GM10248 (cell line): ENCODE measurements at regions not wholly inside any gene's neighbourhood (a gene's known extent, or its start where the extent isn't known, plus 50 kb on each side); places are given as distances from the start of the nearest gene placed in this dataset.
A peak's percentile ranks its signal among the peaks of the same experiment; 100 is the strongest.

Experiments
- CTCF ChIA-PET: fragments of 300-600 bp; sonication (Branson Sonifier 250); formaldehyde crosslinking; extraction: SDS; loops from one replicate; lab custom pipeline; 2021; ENCODE audit warnings: antibody characterized with exemption; lab: Yijun Ruan, JAX
- POLR2A ChIA-PET: fragments of 350-650 bp; sonication (Branson Sonifier 250); formaldehyde crosslinking; extraction: SDS; loops from one replicate; lab custom pipeline; 2020; ENCODE audit warnings: antibody characterized with exemption; lab: Yijun Ruan, JAX
- DNase-seq: peaks from one replicate; pipeline ENCODE4 v3.0.0; 2012; ENCODE audit errors: extremely low spot score
- TF ChIP-seq, protein P1 (sequence below): IDR thresholded peaks from 2 replicates; pipeline ENCODE4 v1.5.1; 2012; ENCODE audit warnings: mild to moderate bottlenecking, low read depth; ENCODE audit errors: extremely low read depth, missing control alignments, control extremely low read depth

- DNase-seq, result no peak
- ChIA-PET POLR2A (no interaction called here), CTCF (interaction anchor here (0.8 to 2.5 kb wide), 3 partner anchors 11 to 55 kb away, joined by 3 to 16 read pairs (median 3); no protein-coding TSS in a partner anchor)
- TF ChIP-seq, protein P1, sequence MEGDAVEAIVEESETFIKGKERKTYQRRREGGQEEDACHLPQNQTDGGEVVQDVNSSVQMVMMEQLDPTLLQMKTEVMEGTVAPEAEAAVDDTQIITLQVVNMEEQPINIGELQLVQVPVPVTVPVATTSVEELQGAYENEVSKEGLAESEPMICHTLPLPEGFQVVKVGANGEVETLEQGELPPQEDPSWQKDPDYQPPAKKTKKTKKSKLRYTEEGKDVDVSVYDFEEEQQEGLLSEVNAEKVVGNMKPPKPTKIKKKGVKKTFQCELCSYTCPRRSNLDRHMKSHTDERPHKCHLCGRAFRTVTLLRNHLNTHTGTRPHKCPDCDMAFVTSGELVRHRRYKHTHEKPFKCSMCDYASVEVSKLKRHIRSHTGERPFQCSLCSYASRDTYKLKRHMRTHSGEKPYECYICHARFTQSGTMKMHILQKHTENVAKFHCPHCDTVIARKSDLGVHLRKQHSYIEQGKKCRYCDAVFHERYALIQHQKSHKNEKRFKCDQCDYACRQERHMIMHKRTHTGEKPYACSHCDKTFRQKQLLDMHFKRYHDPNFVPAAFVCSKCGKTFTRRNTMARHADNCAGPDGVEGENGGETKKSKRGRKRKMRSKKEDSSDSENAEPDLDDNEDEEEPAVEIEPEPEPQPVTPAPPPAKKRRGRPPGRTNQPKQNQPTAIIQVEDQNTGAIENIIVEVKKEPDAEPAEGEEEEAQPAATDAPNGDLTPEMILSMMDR, result no peak
These were observed 260.9 kb downstream of the LPIN1 start for GRCh38 chr2:12007282-12007681.

DNA sequence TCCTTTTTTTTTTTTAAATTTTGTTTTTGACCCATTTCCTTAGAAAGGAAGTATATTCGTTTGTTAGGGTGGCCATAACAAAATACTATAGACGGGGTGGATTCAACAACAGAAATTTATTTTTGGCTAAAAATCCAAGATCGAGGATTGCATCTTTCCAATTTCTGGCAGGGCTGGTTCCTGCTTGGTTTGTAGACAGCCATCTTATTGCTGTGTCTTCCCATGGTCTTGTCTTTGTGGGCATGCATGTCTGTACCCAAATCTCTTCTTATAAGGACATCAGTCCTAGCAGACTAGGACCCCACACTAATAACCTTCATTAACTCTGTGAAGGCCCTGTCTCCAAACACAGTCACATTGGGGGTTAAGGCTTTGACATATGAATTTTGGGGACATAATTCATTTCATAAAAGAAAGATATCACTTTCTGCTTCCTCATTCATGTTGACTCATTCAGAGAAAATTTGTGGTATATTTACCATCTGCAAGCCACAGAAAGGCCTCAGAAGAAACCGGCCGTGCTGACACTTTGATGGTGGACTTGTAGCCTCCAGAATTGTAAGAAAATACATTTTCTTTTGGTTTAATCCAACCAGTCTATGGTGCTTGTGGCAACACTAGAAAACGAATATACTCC, 262.1 kb downstream of the LPIN1 start:
- ChIA-PET POLR2A (no interaction called here), CTCF (no interaction called here)

DNA sequence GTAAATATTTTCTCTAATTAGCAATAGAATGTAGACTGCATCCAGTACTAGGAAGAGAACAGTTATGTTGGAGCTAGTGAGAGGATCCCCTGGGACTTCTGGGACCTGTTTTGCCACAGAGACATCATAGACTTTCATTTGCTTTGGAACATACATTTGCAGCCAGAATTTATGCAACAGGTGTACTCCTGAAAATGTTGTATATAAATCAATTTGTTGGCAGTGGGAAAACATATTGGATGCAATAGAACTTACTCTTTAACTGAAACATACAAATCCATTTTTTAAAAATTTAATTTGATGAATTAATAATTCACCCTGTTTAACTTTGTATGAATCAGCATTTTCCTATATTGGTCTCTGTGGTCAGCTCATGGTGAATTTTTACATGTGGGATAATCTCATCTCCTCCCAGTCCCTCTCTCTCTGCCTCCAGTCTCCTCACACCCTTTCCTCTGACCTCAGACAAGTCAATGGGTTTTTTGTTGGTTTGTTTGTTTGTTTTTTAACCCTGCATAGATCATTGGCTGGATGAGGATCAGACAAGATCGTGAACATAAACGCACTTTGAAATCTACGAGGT, 263.0 kb downstream of the LPIN1 start:
- ChIA-PET POLR2A (no interaction called here), CTCF (interaction anchor here (1.1 to 1.9 kb wide), 3 partner anchors 8 to 70 kb away, joined by 3 to 5 read pairs (median 3); no protein-coding TSS in a partner anchor)
- TF ChIP-seq, protein P1, result no peak
- no peak for DNase-seq

More for the DNA sequence above, 262.1 kb downstream of the LPIN1 start:
- TF ChIP-seq, protein P1, result no peak
- DNase-seq, result peak; percentile 53

- ChIA-PET POLR2A (no interaction called here), CTCF (interaction anchor here (0.9 to 1.9 kb wide), 5 partner anchors 9 to 70 kb away, joined by 3 to 5 read pairs (median 3); no protein-coding TSS in a partner anchor)
- TF ChIP-seq, protein P1, result no peak
- DNase-seq, result no peak
These were observed 263.6 kb downstream of the LPIN1 start for GRCh38 chr2:12010059-12010458.

GRCh38 chr2:12010779-12011178, 264.3 kb downstream of the LPIN1 start:
- no peak for DNase-seq
- ChIA-PET POLR2A (no interaction called here), CTCF (interaction anchor here (0.9 to 1.9 kb wide), 3 partner anchors 10 to 23 kb away, joined by 3 to 5 read pairs (median 4); no protein-coding TSS in a partner anchor)
- TF ChIP-seq, protein P1, result no peak

DNA sequence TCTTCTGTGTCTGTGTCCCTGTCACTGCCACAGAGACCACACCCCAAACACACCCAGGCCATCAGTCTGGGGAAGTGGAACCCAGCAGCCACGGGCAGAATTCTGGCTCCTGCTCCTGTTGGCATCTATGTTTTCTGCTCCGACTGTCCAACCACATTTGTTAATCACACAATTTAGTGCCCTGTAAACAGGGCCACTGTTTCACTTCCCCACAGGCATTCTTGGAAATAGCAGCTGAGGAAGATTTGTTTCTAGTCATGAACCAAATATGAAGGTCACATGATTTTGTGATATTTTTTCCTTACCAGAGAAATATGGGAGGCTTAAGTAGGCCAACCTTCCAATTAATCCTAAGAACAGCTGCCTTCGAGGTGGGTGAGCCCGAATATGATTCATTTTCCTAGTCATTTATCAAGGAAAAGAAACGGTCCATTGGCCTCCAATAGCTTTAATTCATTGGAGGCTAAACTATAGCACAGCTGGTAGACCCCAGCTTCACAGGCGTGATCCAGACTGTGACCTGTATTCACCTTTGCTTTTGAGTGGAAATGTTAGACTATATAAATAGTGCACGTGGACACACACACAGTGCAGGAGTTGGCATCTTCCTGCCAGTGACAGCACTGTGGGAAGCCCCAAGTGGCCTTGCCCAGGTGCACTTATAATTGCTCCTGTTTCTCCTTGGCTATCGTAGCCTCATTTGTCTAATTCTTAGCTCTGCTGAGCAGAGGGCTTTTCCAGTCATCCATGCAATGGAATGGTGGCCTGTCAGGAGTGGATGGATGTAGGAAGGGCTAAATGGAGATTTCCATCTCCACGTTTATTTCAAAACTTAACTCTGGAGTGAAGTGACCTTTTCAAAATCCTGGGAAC, 267.9 kb downstream of the LPIN1 start:
- TF ChIP-seq, protein P1, result no peak
- ChIA-PET POLR2A (no interaction called here), CTCF (interaction anchor here (1.0 kb wide), 1 partner anchor 12 kb away, joined by 3 read pairs; no protein-coding TSS in a partner anchor)
- DNase-seq, result no peak
